WERI-Rb-1 (cell line): ENCODE measurements at regions not wholly inside any gene's neighbourhood (a gene's known extent, or its start where the extent isn't known, plus 50 kb on each side); places are given as distances from the start of the nearest gene placed in this dataset.

Experiments used
- DNase-seq: peaks from one replicate; pipeline ENCODE4 v3.0.0-alpha.2; 2020
- H3K27ac ChIP-seq: fragments of 250-450 bp; sonication (Bioruptor Pico); 2 replicates; pipeline ENCODE4 v1.5.1; 2020; ENCODE audit warnings: mild to moderate bottlenecking, moderate library complexity
- H3K27me3 ChIP-seq: fragments of 250-450 bp; sonication (Bioruptor Pico); 2 replicates; pipeline ENCODE4 v1.5.1; 2021; ENCODE audit warnings: mild to moderate bottlenecking, low read depth, moderate library complexity; ENCODE audit not compliant: insufficient read depth, severe bottlenecking
- H3K36me3 ChIP-seq: fragments of 250-450 bp; sonication (Bioruptor Pico); 2 replicates; pipeline ENCODE4 v1.5.1; 2020; ENCODE audit warnings: mild to moderate bottlenecking, moderate library complexity
- H3K4me3 ChIP-seq: 2 replicates; pipeline ENCODE4 v1.5.1; 2011; ENCODE audit warnings: low read depth, mild to moderate bottlenecking, control low read depth, low read length
- H3K9me3 ChIP-seq: fragments of 250-450 bp; sonication (Bioruptor Pico); 2 replicates; pipeline ENCODE4 v1.5.1; 2021; ENCODE audit warnings: mild to moderate bottlenecking, moderate library complexity; ENCODE audit not compliant: severe bottlenecking
- CTCF ChIP-seq: IDR thresholded peaks from 2 replicates; pipeline ENCODE4 v1.5.1; 2011; ENCODE audit warnings: low read depth, mild to moderate bottlenecking, control low read depth, inconsistent platforms, low read length

- Histone ChIP-seq H3K4me3 (no peak overlapping the region), H3K9me3 (no peaks in the 10 kb centered on the region), H3K27me3 (no peaks in the 10 kb centered on the region), H3K36me3 (no peaks in the 10 kb centered on the region), H3K27ac (no peak overlapping the region)
- no peak for TF ChIP-seq CTCF
- DNase-seq, result no peak
These were observed 514.6 kb upstream of the TYRP1 start for GRCh38 chr9:12178634-12179033.

- no peaks in the 10 kb centered on the region for H3K36me3 ChIP-seq
- TF ChIP-seq CTCF, result no peak
- no peak overlapping the region for H3K27ac ChIP-seq
- H3K4me3 ChIP-seq, result no peak overlapping the region
- H3K27me3 ChIP-seq, result no peaks in the 10 kb centered on the region
- no peaks in the 10 kb centered on the region for H3K9me3 ChIP-seq
- no peak for DNase-seq
These were observed 510.4 kb upstream of the TYRP1 start for GRCh38 chr9:12182806-12183205.

GRCh38 chr9:12183321-12183720 is 509.9 kb upstream of the TYRP1 start:
- TF ChIP-seq CTCF, result no peak
- no peak overlapping the region for H3K27ac ChIP-seq
- H3K9me3 ChIP-seq, result no peaks in the 10 kb centered on the region
- H3K4me3 ChIP-seq, result no peak overlapping the region
- no peaks in the 10 kb centered on the region for H3K27me3 ChIP-seq
- H3K36me3 ChIP-seq, result no peaks in the 10 kb centered on the region
- DNase-seq, result no peak

- no peaks in the 10 kb centered on the region for H3K27me3 ChIP-seq
- no peak overlapping the region for H3K27ac ChIP-seq
- DNase-seq, result no peak
- H3K36me3 ChIP-seq, result no peaks in the 10 kb centered on the region
- H3K4me3 ChIP-seq, result no peak overlapping the region
- no peaks in the 10 kb centered on the region for H3K9me3 ChIP-seq
- no peak for TF ChIP-seq CTCF
These were observed 507.3 kb upstream of the TYRP1 start for GRCh38 chr9:12185856-12186255.

- DNase-seq, result no peak
- no peak overlapping the region for H3K4me3 ChIP-seq
- TF ChIP-seq CTCF, result no peak
- H3K36me3 ChIP-seq, result no peaks in the 10 kb centered on the region
- H3K27me3 ChIP-seq, result no peaks in the 10 kb centered on the region
- H3K9me3 ChIP-seq, result no peaks in the 10 kb centered on the region
- no peak overlapping the region for H3K27ac ChIP-seq
These were observed 501.6 kb upstream of the TYRP1 start for GRCh38 chr9:12191630-12192029.

GRCh38 chr9:12194731-12195130 is 498.5 kb upstream of the TYRP1 start:
- H3K9me3 ChIP-seq, result no peaks in the 10 kb centered on the region
- H3K4me3 ChIP-seq, result no peak overlapping the region
- no peaks in the 10 kb centered on the region for H3K36me3 ChIP-seq
- no peak for DNase-seq
- H3K27me3 ChIP-seq, result no peaks in the 10 kb centered on the region
- H3K27ac ChIP-seq, result no peak overlapping the region
- TF ChIP-seq CTCF, result no peak
